GM12874 (cell line): ENCODE measurements at regions not wholly inside any gene's neighbourhood (a gene's known extent, or its start where the extent isn't known, plus 50 kb on each side); places are given as distances from the start of the nearest gene placed in this dataset.

Experiments used
- TF ChIP-seq, protein P1 (sequence below): IDR thresholded peaks from 2 replicates; pipeline ENCODE4 v1.5.1; 2011; ENCODE audit warnings: low read depth, mild to moderate bottlenecking, control low read depth, low read length, moderate library complexity; ENCODE audit not compliant: insufficient read depth

DNA sequence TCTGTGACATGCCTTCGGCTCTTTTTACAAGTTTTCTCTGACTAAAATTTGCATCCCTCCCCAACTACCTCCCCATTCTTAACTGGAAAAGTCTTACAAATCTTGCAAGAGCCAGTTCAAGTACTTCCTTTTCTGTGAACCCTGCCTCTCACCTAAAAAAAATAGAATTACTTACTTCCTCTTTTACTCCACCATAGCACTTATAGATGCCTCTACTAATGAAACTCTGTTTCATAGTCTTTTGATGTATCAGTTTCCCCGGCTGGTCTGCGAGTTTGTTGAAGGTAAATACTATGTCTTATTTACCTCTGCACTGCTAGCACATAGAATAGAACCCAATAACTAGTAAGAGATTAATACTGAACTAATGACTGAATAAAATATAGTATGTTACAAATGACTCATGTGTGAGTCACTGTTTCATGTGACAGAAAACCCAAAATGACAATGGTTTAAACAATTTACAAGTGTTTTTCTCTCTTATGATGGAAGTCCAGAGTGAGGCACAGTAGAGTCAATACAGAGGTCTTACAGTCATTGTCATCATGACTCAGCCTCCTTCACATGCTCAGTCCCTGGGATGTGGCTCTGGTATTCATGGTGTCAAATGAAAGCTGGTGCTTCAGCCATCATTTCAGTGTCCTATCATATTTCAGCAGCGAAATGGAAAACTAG lies 393.5 kb downstream of the RSL24D1 start:
- TF ChIP-seq, protein P1, sequence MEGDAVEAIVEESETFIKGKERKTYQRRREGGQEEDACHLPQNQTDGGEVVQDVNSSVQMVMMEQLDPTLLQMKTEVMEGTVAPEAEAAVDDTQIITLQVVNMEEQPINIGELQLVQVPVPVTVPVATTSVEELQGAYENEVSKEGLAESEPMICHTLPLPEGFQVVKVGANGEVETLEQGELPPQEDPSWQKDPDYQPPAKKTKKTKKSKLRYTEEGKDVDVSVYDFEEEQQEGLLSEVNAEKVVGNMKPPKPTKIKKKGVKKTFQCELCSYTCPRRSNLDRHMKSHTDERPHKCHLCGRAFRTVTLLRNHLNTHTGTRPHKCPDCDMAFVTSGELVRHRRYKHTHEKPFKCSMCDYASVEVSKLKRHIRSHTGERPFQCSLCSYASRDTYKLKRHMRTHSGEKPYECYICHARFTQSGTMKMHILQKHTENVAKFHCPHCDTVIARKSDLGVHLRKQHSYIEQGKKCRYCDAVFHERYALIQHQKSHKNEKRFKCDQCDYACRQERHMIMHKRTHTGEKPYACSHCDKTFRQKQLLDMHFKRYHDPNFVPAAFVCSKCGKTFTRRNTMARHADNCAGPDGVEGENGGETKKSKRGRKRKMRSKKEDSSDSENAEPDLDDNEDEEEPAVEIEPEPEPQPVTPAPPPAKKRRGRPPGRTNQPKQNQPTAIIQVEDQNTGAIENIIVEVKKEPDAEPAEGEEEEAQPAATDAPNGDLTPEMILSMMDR, result no peak

DNA sequence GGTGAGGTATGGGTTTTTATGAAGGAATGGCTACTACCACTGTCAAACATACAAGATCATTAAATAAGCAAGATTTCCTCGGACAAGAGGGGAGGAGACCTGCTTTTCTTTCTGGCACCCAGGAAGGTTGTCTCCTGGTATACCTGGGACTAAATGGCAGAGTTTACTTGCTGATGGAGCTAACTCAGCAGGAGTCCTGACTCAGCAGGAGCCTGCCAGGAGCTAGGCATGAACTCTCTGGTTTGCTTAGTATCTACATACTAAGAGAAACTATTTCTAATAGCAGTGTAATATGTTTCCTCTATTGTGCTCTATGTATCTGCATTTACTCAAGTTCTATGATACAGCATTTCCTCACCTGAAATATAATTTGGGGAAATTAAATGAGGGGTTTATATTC lies 404.2 kb downstream of the RSL24D1 start:
- TF ChIP-seq, protein P1, result no peak

DNA sequence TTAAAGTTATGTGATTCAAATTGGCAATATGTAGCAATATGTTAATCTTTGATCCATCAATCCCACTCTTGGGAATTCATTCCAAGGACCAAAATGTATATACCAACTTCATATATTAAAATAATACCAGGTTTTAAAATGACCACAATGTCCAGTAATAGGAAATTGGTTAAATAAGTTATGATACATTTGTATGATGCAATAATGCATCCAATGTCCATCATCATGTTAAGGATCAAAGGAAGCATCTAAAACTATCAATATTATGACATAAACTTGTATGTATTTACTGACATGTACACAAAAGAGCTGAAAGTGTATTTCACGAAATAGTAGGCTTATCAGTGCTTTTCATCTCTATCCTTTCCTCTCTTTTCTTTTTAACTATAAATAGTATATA lies 406.0 kb downstream of the RSL24D1 start:
- TF ChIP-seq, protein P1, result no peak

DNA sequence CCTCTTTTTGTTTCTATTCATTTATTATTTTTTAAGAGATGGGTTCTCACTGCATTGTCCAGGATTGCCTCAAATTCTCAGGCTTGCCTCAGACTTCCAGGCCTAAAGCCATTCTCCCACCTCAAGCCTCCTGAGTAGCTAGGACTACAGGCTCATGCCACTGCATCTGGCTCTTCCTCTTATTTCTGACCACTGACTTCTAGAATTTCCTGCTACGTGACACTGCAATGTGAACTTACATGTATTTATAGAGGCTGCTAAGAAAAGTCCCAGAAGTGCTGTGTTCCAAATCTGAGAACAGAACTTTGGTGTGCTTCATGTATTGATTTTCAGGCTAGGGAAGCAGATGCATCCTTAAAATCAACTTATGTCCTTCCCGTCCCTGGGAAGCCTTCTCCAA lies 407.4 kb downstream of the RSL24D1 start:
- TF ChIP-seq, protein P1, result no peak

DNA sequence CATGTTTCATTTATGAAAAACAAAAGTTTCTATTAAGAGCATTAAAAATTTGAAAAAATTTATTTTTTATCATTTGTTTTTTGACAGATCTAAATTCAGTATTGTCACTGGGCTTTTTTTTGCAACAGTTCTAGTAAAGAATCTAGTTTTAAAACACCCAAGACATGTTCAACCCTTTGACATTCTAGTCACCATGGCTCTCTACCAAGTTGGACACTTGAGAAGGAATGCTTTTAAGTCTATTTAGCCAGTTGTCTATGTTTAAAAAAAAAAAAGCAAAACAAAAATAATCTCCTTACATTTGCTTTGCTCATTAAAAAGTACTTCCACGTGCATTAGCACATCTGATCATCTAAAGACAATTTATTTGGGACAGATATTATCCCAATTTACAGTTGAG lies 417.5 kb downstream of the RSL24D1 start:
- TF ChIP-seq, protein P1, result no peak

DNA sequence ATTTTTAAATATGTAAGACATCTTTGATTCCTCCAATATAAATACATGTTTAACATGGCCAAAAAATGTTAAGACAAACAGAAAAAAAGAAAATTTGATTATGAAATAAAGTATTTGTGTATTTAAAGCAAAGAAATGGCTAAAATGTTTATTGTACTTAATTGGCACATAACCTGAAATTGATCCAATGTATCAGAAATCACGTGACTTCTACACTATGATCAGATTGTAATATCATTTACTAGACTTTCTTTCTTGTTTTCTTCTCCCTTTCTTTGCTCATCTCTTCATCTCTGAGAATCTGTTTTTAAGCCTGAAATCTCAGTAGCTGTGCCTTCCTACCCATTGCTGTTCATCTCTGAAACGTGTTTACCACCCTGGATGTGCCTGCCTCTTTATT lies 420.3 kb downstream of the RSL24D1 start:
- TF ChIP-seq, protein P1, result no peak

DNA sequence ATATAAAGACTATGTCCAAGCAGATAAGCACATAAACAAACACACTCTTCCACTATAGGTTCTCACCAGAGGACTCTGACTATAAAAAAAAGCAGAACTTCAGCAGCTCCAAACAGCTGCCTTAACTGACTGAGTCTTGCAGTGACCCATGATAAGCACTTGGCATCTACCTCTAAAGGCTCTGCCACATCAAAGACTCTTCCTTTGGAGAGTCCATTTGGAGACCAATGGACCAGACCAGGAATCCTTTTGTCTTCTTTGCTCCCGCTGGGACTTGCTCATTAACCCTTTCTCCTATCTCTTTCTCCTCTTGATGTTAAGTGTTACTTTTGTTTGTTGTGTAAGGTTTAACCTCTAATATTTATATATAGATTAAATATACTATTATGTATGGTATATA lies 424.1 kb downstream of the RSL24D1 start:
- TF ChIP-seq, protein P1, result no peak
